ENCODE measurements at regions not wholly inside any gene's neighbourhood (a gene's known extent, or its start where the extent isn't known, plus 50 kb on each side); places are given as distances from the start of the nearest gene placed in this dataset.

GRCh38 chr5:165559645-165560044 is 2054.2 kb downstream of the MAT2B start:
- no TSS peak for BruUV-seq (replicated peaks)
- Histone ChIP-seq H3K79me2 (ENCODE audit: insufficient read depth, low read length) (no peaks in the 10 kb centered on the region), H3K27me3 (ENCODE audit: control insufficient read depth in 1 of 2, insufficient read depth in 2 of 2, low read length in 2 of 2) (no peaks in the 10 kb centered on the region), H2AFZ (ENCODE audit: low read length) (no peak overlapping the region), H3K27ac (ENCODE audit: extremely low read length, insufficient read depth, low read length) (no peak overlapping the region), H3K4me2 (ENCODE audit: low read depth, low read length) (no peak overlapping the region), H3K9me3 (ENCODE audit: low read length) (peaks cover 58% of the 10 kb centered on the region), H3K9ac (ENCODE audit: insufficient read depth, low read depth, low read length) (no peak overlapping the region), H3K4me1 (ENCODE audit: insufficient read depth, low read length) (no peaks in the 10 kb centered on the region), H3K36me3 (replicated peaks in 1 of 2; ENCODE audit: control insufficient read depth in 1 of 2, insufficient read depth in 2 of 2, low read length in 2 of 2) (no peaks in the 10 kb centered on the region), H4K20me1 (ENCODE audit: insufficient read depth, low read length) (no peaks in the 10 kb centered on the region), H3K4me3 (replicated peaks in 1 of 3; ENCODE audit: insufficient read depth in 1 of 3, low read depth in 2 of 3, low read length in 3 of 3) (no peak overlapping the region)
- WGBS (ENCODE audit: low lambda C conversion rate), result 14% methylated on average over 3 of the region's 3 CpGs
- in situ Hi-C loops (cut with HindIII; ENCODE audit: extremely low pct_ligation_motif_present, low pct_unique_long_range_greater_than_20kb) (no loop called here), intact Hi-C loops (cut with micrococcal nuclease; ENCODE audit: unreplicated experiment) (no loop called here)
- TF ChIP-seq BRD4 (CRISPR knock-in tag; IDR thresholded peaks at IDR 0.05), result no peak
- TF ChIP-seq DNMT3B (CRISPR knock-in tag; conservative IDR thresholded peaks at IDR 0.05), result no peak
- FAIRE-seq, result no peak
- no peak for ATAC-seq
- CTCF ChIA-PET (ENCODE audit: low intra/inter-chr PET ratio, low total read pairs), result no interaction called here
- no peak for DNase-seq (ENCODE audit: low spot score)
- POLR2A ChIA-PET, result no interaction called here

- intact Hi-C loops (cut with micrococcal nuclease; ENCODE audit: unreplicated experiment), result no loop called here
- ATAC-seq (no peak), FAIRE-seq (no peak), DNase-seq (ENCODE audit: low spot score) (no peak)
- BruUV-seq (replicated peaks), result no TSS peak
- no peak overlapping the region for H3K4me2 ChIP-seq (ENCODE audit: low read depth, low read length)
- ChIA-PET CTCF (ENCODE audit: low intra/inter-chr PET ratio, low total read pairs) (no interaction called here), POLR2A (no interaction called here)
- no peak overlapping the region for H2AFZ ChIP-seq (ENCODE audit: low read length)
- no peaks in the 10 kb centered on the region for H3K79me2 ChIP-seq (ENCODE audit: insufficient read depth, low read length)
- H3K4me1 ChIP-seq (ENCODE audit: insufficient read depth, low read length), result no peaks in the 10 kb centered on the region
- H3K36me3 ChIP-seq (replicated peaks in 1 of 2; ENCODE audit: control insufficient read depth in 1 of 2, insufficient read depth in 2 of 2, low read length in 2 of 2), result no peaks in the 10 kb centered on the region
- H3K27ac ChIP-seq (ENCODE audit: extremely low read length, insufficient read depth, low read length), result no peak overlapping the region
- H3K9me3 ChIP-seq (ENCODE audit: low read length), result peaks cover 59% of the 10 kb centered on the region
- H4K20me1 ChIP-seq (ENCODE audit: insufficient read depth, low read length), result no peaks in the 10 kb centered on the region
- no peak overlapping the region for H3K4me3 ChIP-seq (replicated peaks in 1 of 3; ENCODE audit: insufficient read depth in 1 of 3, low read depth in 2 of 3, low read length in 3 of 3)
- no peak overlapping the region for H3K9ac ChIP-seq (ENCODE audit: insufficient read depth, low read depth, low read length)
- H3K27me3 ChIP-seq (ENCODE audit: control insufficient read depth in 1 of 2, insufficient read depth in 2 of 2, low read length in 2 of 2), result no peaks in the 10 kb centered on the region
- WGBS (ENCODE audit: low lambda C conversion rate), result 4% methylated on average over 1 of the region's 1 CpG
- in situ Hi-C loops (cut with HindIII; ENCODE audit: extremely low pct_ligation_motif_present, low pct_unique_long_range_greater_than_20kb), result no loop called here
- TF ChIP-seq ZNF275 (CRISPR knock-in tag; IDR thresholded peaks at IDR 0.05; ENCODE audit: borderline replicate concordance) (no peak), CENPT (CRISPR knock-in tag; IDR thresholded peaks at IDR 0.05; ENCODE audit: low read depth) (no peak), MAFG (CRISPR knock-in tag; IDR thresholded peaks at IDR 0.05) (no peak), ZNF329 (CRISPR knock-in tag; IDR thresholded peaks at IDR 0.05; ENCODE audit: low read depth) (no peak), ZNF788 (CRISPR knock-in tag; IDR thresholded peaks at IDR 0.05; ENCODE audit: borderline replicate concordance) (no peak), ZNF83 (CRISPR knock-in tag; IDR thresholded peaks at IDR 0.05; ENCODE audit: borderline replicate concordance) (no peak), NCOA1 (CRISPR knock-in tag; IDR thresholded peaks at IDR 0.05) (no peak), ZNF224 (CRISPR knock-in tag; IDR thresholded peaks at IDR 0.05) (no peak), KAT2B (IDR thresholded peaks at IDR 0.05; ENCODE audit: borderline replicate concordance, low read depth, low read length) (no peak), ZNF136 (CRISPR knock-in tag; IDR thresholded peaks at IDR 0.05; ENCODE audit: low read depth) (no peak), PPARG (CRISPR knock-in tag; conservative IDR thresholded peaks at IDR 0.05) (no peak), MED1 (CRISPR knock-in tag; IDR thresholded peaks at IDR 0.05) (no peak), REPIN1 (CRISPR knock-in tag; IDR thresholded peaks at IDR 0.05; ENCODE audit: borderline replicate concordance, low read depth) (no peak), ZNF761 (CRISPR knock-in tag; conservative IDR thresholded peaks at IDR 0.05) (no peak)
- TF ChIP-seq, protein P1, sequence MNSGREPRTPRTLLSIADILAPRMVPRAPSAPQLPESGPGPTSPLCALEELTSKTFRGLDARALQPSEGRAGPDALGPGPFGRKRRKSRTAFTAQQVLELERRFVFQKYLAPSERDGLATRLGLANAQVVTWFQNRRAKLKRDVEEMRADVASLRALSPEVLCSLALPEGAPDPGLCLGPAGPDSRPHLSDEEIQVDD (CRISPR knock-in tag; IDR thresholded peaks at IDR 0.05; ENCODE audit: borderline replicate concordance), result no peak
Observed at GRCh38 chr5:165560648-165561047, 2055.2 kb downstream of the MAT2B start.
